Neural progenitor cell (in vitro differentiated cells): ENCODE measurements at regions not wholly inside any gene's neighbourhood (a gene's known extent, or its start where the extent isn't known, plus 50 kb on each side); places are given as distances from the start of the nearest gene placed in this dataset.

ENCODE experiments used
- DNase-seq: peaks from one replicate; pipeline ENCODE4 v3.0.0-alpha.2; 2016; ENCODE audit warnings: low spot score
- H2AFZ ChIP-seq: fragments of 200-600 bp; sonication (generic); replicated peaks from 2 replicates; pipeline ENCODE4 v1.6.1; 2016; ENCODE audit warnings: antibody characterized with exemption
- H3F3A ChIP-seq: fragments of 200-600 bp; sonication (generic); 2 replicates; pipeline ENCODE4 v1.6.1; 2016; ENCODE audit warnings: antibody characterized with exemption, low read depth
- H3K27ac ChIP-seq: fragments of 200-600 bp; sonication (generic); 2 replicates; pipeline ENCODE4 v1.5.1; 2016; ENCODE audit warnings: mild to moderate bottlenecking
- H3K27me3 ChIP-seq: fragments of 200-600 bp; sonication (generic); 2 replicates; pipeline ENCODE4 v1.6.1; 2016; ENCODE audit warnings: mild to moderate bottlenecking, moderate library complexity
- H3K36me3 ChIP-seq: fragments of 200-600 bp; sonication (generic); 2 replicates; pipeline ENCODE4 v1.5.1; 2016
- H3K4me1 ChIP-seq: fragments of 200-600 bp; sonication (generic); 2 replicates; pipeline ENCODE4 v1.6.1; 2016; ENCODE audit warnings: mixed run types
- H3K4me2 ChIP-seq: fragments of 200-600 bp; sonication (generic); 2 replicates; pipeline ENCODE4 v1.6.1; 2016
- H3K4me3 ChIP-seq: fragments of 200-600 bp; sonication (generic); 2 replicates; pipeline ENCODE4 v1.5.1; 2016
- H3K79me2 ChIP-seq: fragments of 200-600 bp; sonication (generic); 2 replicates; pipeline ENCODE4 v1.6.1; 2016; ENCODE audit warnings: low read depth
- H3K9ac ChIP-seq: fragments of 200-600 bp; sonication (generic); 2 replicates; pipeline ENCODE4 v1.6.1; 2016
- H3K9me3 ChIP-seq: fragments of 200-600 bp; sonication (generic); 2 replicates; pipeline ENCODE4 v1.5.1; 2016; ENCODE audit warnings: low read depth
- H4K20me1 ChIP-seq: fragments of 200-600 bp; sonication (generic); 2 replicates; pipeline ENCODE4 v1.6.1; 2016; ENCODE audit warnings: low read depth
- H3K27ac Mint-ChIP-seq: 3 replicates; pipeline ENCODE4 v1.8.0; 2021; ENCODE audit warnings: mixed read lengths
- H3K27me3 Mint-ChIP-seq: 2 replicates; pipeline ENCODE4 v1.8.0; 2022; ENCODE audit warnings: low read depth, mild to moderate bottlenecking, inconsistent platforms, moderate library complexity, mixed read lengths; ENCODE audit not compliant: insufficient read depth
- H3K36me3 Mint-ChIP-seq: 3 replicates; pipeline ENCODE4 v1.8.0; 2021; ENCODE audit warnings: mixed read lengths
- H3K4me1 Mint-ChIP-seq: 3 replicates; pipeline ENCODE4 v1.8.0; 2021; ENCODE audit warnings: mixed read lengths
- H3K4me3 Mint-ChIP-seq: 3 replicates; pipeline ENCODE4 v1.8.0; 2021; ENCODE audit warnings: mild to moderate bottlenecking, moderate library complexity, mixed read lengths
- H3K9me3 Mint-ChIP-seq: 3 replicates; pipeline ENCODE4 v1.8.0; 2020; ENCODE audit warnings: mixed read lengths
- EZH2 ChIP-seq: fragments of 200-600 bp; sonication (generic); IDR thresholded peaks from 2 replicates; pipeline ENCODE4 v1.6.1; 2017; ENCODE audit warnings: antibody characterized with exemption, mild to moderate bottlenecking, moderate library complexity
- EZH2phosphoT487 ChIP-seq: fragments of 200-600 bp; sonication (generic); IDR thresholded peaks from 2 replicates; pipeline ENCODE4 v1.6.1; 2017; ENCODE audit warnings: antibody characterized with exemption
- TF ChIP-seq, protein P1 (sequence below): fragments of 200-600 bp; sonication (generic); IDR thresholded peaks from 2 replicates; pipeline ENCODE4 v1.5.1; 2017; ENCODE audit warnings: antibody characterized with exemption, mild to moderate bottlenecking

DNA sequence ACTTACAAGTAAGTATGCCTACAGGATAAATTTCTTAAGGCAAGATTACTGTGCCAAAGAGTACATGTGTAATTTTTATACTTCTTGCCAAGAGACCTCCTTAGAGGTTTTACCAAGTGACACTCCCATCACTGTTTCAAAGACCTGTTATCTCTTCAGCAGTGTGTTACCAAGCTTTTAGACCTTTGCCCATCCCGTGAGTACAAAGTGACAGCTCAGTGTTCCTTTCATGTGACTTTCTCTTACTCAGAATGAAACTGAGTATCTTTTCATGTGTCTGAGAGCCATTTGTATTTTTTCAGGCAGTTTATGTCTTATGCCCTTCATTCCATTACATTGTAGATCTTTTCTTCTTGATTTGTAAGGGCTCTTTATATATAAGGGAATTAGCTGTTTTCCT lies 287.5 kb upstream of the SALL3 start:
- H3K4me1 Mint-ChIP-seq = no peaks in the 10 kb centered on the region
- Histone ChIP-seq H3K36me3 (no peaks in the 10 kb centered on the region), H2AFZ (no peak overlapping the region), H3K9me3 (no peaks in the 10 kb centered on the region), H3K27ac (no peak overlapping the region), H4K20me1 (no peaks in the 10 kb centered on the region), H3K4me3 (no peak overlapping the region), H3K4me1 (no peaks in the 10 kb centered on the region), H3F3A (no peaks in the 10 kb centered on the region), H3K9ac (no peak overlapping the region), H3K79me2 (no peaks in the 10 kb centered on the region), H3K4me2 (no peak overlapping the region), H3K27me3 (no peaks in the 10 kb centered on the region)
- H3K4me3 Mint-ChIP-seq = no peak overlapping the region
- H3K27me3 Mint-ChIP-seq = peaks cover 17% of the 10 kb centered on the region
- H3K9me3 Mint-ChIP-seq = no peaks in the 10 kb centered on the region
- no peak for TF ChIP-seq EZH2
- TF ChIP-seq, protein P1, sequence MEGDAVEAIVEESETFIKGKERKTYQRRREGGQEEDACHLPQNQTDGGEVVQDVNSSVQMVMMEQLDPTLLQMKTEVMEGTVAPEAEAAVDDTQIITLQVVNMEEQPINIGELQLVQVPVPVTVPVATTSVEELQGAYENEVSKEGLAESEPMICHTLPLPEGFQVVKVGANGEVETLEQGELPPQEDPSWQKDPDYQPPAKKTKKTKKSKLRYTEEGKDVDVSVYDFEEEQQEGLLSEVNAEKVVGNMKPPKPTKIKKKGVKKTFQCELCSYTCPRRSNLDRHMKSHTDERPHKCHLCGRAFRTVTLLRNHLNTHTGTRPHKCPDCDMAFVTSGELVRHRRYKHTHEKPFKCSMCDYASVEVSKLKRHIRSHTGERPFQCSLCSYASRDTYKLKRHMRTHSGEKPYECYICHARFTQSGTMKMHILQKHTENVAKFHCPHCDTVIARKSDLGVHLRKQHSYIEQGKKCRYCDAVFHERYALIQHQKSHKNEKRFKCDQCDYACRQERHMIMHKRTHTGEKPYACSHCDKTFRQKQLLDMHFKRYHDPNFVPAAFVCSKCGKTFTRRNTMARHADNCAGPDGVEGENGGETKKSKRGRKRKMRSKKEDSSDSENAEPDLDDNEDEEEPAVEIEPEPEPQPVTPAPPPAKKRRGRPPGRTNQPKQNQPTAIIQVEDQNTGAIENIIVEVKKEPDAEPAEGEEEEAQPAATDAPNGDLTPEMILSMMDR = no peak
- no peak for TF ChIP-seq EZH2phosphoT487
- no peak for DNase-seq
- H3K36me3 Mint-ChIP-seq = no peaks in the 10 kb centered on the region
- no peak overlapping the region for H3K27ac Mint-ChIP-seq

DNA sequence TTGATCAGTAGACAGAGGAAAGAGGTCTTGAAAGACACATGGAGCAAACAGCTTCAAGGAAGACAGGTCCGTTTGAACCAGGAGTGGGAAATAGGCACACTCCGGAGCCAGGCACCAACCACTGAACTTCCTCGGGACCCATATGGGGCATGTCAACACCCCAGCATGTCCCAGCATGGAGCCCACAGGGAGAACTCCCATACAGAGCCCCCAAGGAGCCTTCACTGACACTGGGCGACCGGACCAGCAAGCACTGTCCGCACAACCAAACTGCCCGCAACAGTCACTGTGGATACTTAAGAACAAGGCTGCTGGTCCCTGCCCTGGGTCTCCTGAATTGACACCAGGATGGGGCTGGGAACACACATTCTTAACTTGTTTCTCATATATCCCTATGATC lies 286.2 kb upstream of the SALL3 start:
- TF ChIP-seq EZH2 (no peak), EZH2phosphoT487 (no peak)
- TF ChIP-seq, protein P1 = no peak
- H3K4me3 ChIP-seq = no peak overlapping the region
- no peaks in the 10 kb centered on the region for H3K4me1 Mint-ChIP-seq
- H3K4me3 Mint-ChIP-seq = no peak overlapping the region
- H3K9ac ChIP-seq = no peak overlapping the region
- no peaks in the 10 kb centered on the region for H3K79me2 ChIP-seq
- H3K4me2 ChIP-seq = no peak overlapping the region
- no peak for DNase-seq
- no peaks in the 10 kb centered on the region for H3F3A ChIP-seq
- no peaks in the 10 kb centered on the region for H3K36me3 ChIP-seq
- no peaks in the 10 kb centered on the region for H3K9me3 ChIP-seq
- no peaks in the 10 kb centered on the region for H3K9me3 Mint-ChIP-seq
- H3K4me1 ChIP-seq = no peaks in the 10 kb centered on the region
- H3K27me3 ChIP-seq = no peaks in the 10 kb centered on the region
- H4K20me1 ChIP-seq = no peaks in the 10 kb centered on the region
- H3K27me3 Mint-ChIP-seq = peaks cover 16% of the 10 kb centered on the region
- no peak overlapping the region for H2AFZ ChIP-seq
- no peak overlapping the region for H3K27ac Mint-ChIP-seq
- no peak overlapping the region for H3K27ac ChIP-seq
- H3K36me3 Mint-ChIP-seq = no peaks in the 10 kb centered on the region

DNA sequence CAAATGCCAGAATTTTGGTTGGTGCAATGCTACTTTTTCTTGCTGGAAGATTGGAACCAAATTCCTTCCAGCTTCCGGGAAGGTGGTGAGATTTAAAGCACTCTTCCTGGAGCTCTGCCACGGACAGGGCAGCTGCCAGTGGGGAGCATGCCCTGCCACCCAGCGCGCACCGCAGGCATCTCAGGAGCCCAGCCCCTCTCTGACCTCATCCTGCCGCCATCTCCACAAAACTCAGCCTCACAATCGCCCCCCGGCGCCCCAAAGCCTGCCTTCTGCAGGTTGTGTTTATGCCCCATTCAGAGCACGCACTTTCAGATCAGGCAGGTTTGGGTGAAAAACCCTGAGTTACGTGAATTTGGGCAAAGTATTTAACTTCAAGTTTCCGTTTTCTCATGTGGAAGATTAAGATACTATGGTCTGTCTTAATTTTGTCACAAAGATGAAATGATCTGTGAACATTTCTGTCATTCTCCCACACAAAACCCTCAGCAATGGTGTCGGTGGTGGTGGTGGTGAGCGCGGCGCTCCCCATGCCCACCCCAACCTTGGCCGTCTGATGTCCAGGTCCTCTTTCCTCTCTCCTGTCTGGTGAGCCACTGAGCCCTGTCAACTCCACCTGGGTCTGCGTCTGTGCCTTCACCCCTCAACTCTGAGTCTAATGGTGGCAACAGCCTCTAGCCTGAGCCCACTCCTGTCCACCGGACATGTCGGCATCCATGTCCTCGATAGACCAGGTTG lies 282.8 kb upstream of the SALL3 start:
- no peak overlapping the region for H3K4me2 ChIP-seq
- no peak overlapping the region for H3K4me3 ChIP-seq

More for the DNA sequence above, 282.8 kb upstream of the SALL3 start:
- H3K4me1 Mint-ChIP-seq = peaks cover 14% of the 10 kb centered on the region
- H3K27me3 ChIP-seq = no peaks in the 10 kb centered on the region
- no peak for TF ChIP-seq EZH2
- TF ChIP-seq EZH2phosphoT487 = no peak
- TF ChIP-seq, protein P1 = no peak
- no peak for DNase-seq
- H3K36me3 ChIP-seq = no peaks in the 10 kb centered on the region
- H3F3A ChIP-seq = no peaks in the 10 kb centered on the region
- peaks cover 9% of the 10 kb centered on the region for H3K4me1 ChIP-seq
- no peak overlapping the region for H3K9ac ChIP-seq
- H2AFZ ChIP-seq = no peak overlapping the region
- H3K27ac Mint-ChIP-seq = no peak overlapping the region
- no peaks in the 10 kb centered on the region for H3K9me3 ChIP-seq
- peaks cover 17% of the 10 kb centered on the region for H3K27me3 Mint-ChIP-seq
- H4K20me1 ChIP-seq = no peaks in the 10 kb centered on the region
- no peaks in the 10 kb centered on the region for H3K9me3 Mint-ChIP-seq
- H3K27ac ChIP-seq = no peak overlapping the region
- H3K79me2 ChIP-seq = no peaks in the 10 kb centered on the region
- H3K4me3 Mint-ChIP-seq = no peak overlapping the region
- no peaks in the 10 kb centered on the region for H3K36me3 Mint-ChIP-seq
